ENCODE measurements at regions not wholly inside any gene's neighbourhood (a gene's known extent, or its start where the extent isn't known, plus 50 kb on each side); places are given as distances from the start of the nearest gene placed in this dataset.
"Not testable (repeated sequence)": the region's sequence is repeated elsewhere in the genome, so short reads cannot be mapped to it uniquely, and the experiment has no call there.

DNA sequence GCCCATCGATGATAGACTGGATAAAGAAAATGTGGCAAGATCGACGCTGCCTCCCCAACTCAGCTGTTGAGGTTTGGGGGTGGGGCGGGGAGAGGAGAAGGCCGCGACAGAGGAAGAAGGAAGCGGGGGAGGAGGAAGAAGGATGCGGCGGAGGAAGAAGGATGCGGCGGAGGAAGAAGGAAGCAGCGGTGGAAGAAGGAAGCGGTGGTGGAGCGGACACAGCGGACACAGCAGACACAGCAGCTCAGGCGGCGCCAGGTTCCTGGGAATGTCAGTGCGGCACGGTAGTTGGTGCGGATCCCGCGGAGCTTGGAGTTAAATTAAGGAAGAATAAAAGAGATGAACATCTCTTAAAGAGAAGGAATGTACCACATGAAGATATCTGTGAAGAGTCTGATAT lies 163.9 kb upstream of the NT5E start:
- Histone ChIP-seq H3K36me3 (no peaks in the 10 kb centered on the region), H3K27me3 (replicated peaks; ENCODE audit: insufficient read depth) (no peaks in the 10 kb centered on the region), H3K27ac (no peak overlapping the region), H3K4me1 (ENCODE audit: control insufficient read depth in 1 of 2, low read depth in 2 of 2) (no peaks in the 10 kb centered on the region), H3K9me3 (no peaks in the 10 kb centered on the region), H3K4me3 (no peak overlapping the region)
- DNase-seq (ENCODE audit: low spot score) (no peak), ATAC-seq (ENCODE audit: insufficient number of reproducible peaks, low FRiP score, low read depth) (no peak)
- TF ChIP-seq, protein P1, sequence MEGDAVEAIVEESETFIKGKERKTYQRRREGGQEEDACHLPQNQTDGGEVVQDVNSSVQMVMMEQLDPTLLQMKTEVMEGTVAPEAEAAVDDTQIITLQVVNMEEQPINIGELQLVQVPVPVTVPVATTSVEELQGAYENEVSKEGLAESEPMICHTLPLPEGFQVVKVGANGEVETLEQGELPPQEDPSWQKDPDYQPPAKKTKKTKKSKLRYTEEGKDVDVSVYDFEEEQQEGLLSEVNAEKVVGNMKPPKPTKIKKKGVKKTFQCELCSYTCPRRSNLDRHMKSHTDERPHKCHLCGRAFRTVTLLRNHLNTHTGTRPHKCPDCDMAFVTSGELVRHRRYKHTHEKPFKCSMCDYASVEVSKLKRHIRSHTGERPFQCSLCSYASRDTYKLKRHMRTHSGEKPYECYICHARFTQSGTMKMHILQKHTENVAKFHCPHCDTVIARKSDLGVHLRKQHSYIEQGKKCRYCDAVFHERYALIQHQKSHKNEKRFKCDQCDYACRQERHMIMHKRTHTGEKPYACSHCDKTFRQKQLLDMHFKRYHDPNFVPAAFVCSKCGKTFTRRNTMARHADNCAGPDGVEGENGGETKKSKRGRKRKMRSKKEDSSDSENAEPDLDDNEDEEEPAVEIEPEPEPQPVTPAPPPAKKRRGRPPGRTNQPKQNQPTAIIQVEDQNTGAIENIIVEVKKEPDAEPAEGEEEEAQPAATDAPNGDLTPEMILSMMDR (IDR thresholded peaks at IDR 0.05), result no peak

DNA sequence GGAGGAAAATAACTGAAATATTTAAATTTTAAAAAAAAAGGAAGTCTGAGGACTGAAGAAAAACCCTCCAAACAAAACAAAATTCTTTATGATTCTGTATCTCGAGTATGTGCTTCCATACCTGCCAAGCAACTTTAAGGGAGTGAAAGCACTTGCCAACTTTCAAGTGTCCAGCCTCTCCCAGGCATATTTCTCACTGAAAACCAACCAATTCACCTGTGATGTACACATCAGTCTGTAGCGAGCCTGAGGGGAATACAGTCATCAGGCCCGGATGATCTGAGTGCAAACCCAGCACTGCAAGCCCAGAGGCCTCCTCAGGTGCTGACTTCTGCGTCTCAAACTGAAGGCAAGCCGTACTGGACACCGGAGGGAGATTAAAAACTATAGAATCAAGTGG lies 164.8 kb upstream of the NT5E start:
- H3K9me3 ChIP-seq, result no peaks in the 10 kb centered on the region
- H3K27ac ChIP-seq, result no peak overlapping the region
- H3K36me3 ChIP-seq, result no peaks in the 10 kb centered on the region
- DNase-seq (ENCODE audit: low spot score), result no peak
- no peaks in the 10 kb centered on the region for H3K27me3 ChIP-seq (replicated peaks; ENCODE audit: insufficient read depth)
- ATAC-seq (ENCODE audit: insufficient number of reproducible peaks, low FRiP score, low read depth), result no peak
- TF ChIP-seq, protein P1 (IDR thresholded peaks at IDR 0.05), result no peak
- no peak overlapping the region for H3K4me3 ChIP-seq
- no peaks in the 10 kb centered on the region for H3K4me1 ChIP-seq (ENCODE audit: control insufficient read depth in 1 of 2, low read depth in 2 of 2)

DNA sequence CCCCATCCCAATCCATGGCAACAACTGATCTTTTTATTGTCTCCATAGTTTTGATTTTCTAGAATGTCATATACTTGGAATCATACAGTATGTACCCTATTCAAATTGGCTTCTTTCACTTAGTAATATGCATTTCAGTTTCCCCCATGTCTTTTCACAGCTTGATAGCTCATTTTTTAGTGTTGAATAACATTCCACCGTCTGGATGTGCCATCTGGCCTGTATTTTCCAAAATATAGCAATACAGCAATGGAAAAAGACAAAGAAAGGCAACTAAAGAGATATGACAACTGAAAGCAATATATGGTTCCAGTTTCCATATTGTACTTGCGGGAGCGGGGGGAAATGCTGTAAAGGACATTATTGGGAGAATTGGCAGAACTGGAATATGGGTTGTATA lies 166.4 kb upstream of the NT5E start:
- Histone ChIP-seq H3K36me3 (no peaks in the 10 kb centered on the region), H3K27ac (no peak overlapping the region), H3K4me3 (no peak overlapping the region), H3K27me3 (replicated peaks; ENCODE audit: insufficient read depth) (no peaks in the 10 kb centered on the region), H3K9me3 (no peaks in the 10 kb centered on the region), H3K4me1 (ENCODE audit: control insufficient read depth in 1 of 2, low read depth in 2 of 2) (peaks cover 0 to 4% of the 10 kb centered on the region in 2 donors)
- ATAC-seq (ENCODE audit: insufficient number of reproducible peaks, low FRiP score, low read depth) (no peak), DNase-seq (ENCODE audit: low spot score) (no peak)
- TF ChIP-seq, protein P1 (IDR thresholded peaks at IDR 0.05), result no peak

DNA sequence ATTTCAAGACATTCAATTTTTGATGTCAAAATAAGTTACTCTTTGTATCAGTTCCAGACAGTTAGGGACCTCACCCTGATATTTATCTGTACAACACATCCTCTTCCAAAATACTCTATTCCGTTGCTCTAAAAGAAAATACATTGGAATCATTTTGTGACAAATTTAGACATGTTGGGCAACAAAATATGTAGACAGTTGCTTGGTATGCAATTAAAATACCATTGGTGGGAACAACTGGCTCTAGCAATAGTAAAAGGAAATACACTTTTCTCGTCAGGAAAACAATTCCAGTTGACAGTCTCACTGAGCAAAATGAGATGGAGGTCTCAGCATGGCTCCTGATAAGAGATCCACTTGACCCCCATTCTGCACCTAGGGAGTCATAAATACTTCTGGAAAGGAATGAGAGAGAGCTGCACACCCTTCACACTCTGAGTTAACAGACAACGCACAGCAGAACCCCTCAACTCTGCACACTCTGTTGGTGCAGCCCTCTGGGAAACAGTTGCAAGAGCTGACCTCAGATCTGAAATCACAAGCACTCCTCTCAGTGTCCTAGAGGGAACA lies 171.3 kb upstream of the NT5E start:
- Histone ChIP-seq H3K4me3 (no peak overlapping the region), H3K9me3 (no peaks in the 10 kb centered on the region), H3K4me1 (ENCODE audit: control insufficient read depth in 1 of 2, low read depth in 2 of 2) (peaks cover 0 to 11% of the 10 kb centered on the region in 2 donors), H3K27me3 (replicated peaks; ENCODE audit: insufficient read depth) (no peaks in the 10 kb centered on the region), H3K36me3 (no peaks in the 10 kb centered on the region), H3K27ac (no peak overlapping the region)
- ATAC-seq (ENCODE audit: insufficient number of reproducible peaks, low FRiP score, low read depth), result no peak
- TF ChIP-seq, protein P1 (IDR thresholded peaks at IDR 0.05), result no peak
- DNase-seq (ENCODE audit: low spot score), result no peak

DNA sequence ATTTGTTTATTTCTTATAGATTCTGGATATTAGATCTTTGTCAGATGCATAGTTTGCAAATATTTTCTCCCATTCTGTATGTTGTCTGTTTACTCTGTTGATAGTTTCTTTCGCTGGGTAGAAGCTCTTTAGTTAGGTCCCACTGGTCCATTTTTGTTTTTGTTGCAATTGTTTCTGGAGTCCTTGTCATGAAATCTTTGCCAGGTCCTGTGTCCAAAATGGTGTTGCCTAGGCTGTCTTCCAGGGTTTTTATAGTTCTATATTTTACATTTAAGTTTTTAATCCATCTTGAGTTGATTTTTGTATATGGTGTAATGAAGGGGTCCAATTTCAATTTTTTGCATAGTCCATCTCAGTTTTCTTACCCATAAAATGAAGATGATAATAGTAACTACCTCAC lies 173.9 kb upstream of the NT5E start:
- ATAC-seq (ENCODE audit: insufficient number of reproducible peaks, low FRiP score, low read depth); H3K9me3 ChIP-seq; H3K36me3 ChIP-seq; DNase-seq (ENCODE audit: low spot score); H3K27me3 ChIP-seq (replicated peaks; ENCODE audit: insufficient read depth); H3K4me3 ChIP-seq; H3K27ac ChIP-seq: not testable (repeated sequence)
- H3K4me1 ChIP-seq (ENCODE audit: control insufficient read depth in 1 of 2, low read depth in 2 of 2), result peaks cover 0 to 11% of the 10 kb centered on the region in 2 donors

DNA sequence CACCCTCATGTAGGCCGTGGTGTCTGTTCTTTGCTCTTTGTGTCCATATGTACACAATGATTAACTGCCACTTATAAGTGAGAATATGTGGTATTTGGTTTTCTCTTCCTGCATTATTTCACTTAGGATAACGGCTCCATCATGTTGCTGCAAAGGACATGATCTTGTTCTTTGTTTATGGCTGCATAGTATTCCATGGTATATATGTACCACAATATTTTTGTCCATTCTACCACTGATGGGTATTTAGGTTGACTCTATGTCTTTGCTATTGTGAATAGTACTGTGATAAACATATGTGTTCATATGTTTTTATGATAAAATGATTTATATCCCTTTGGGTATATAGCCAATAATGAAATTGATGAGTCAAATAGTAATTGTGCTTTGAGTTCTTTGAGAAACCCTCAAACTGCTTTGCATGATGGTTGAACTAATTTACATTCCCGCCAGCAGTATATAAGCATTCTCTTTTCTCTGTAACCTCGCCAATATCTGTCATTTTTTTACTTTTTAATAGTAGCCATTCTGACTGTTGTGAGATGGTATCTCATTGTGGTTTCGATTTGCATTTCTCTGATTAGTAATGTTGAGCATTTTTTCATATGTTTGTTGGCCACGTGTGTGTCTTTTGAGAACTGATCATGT lies 174.4 kb upstream of the NT5E start:
- H3K9me3 ChIP-seq, result no peaks in the 10 kb centered on the region
- DNase-seq (ENCODE audit: low spot score) (no peak), ATAC-seq (ENCODE audit: insufficient number of reproducible peaks, low FRiP score, low read depth) (no peak)
- TF ChIP-seq, protein P1 (IDR thresholded peaks at IDR 0.05), result no peak
- H3K36me3 ChIP-seq, result no peaks in the 10 kb centered on the region
- H3K27ac ChIP-seq, result no peak overlapping the region
- no peaks in the 10 kb centered on the region for H3K27me3 ChIP-seq (replicated peaks; ENCODE audit: insufficient read depth)
- peaks cover 0 to 11% of the 10 kb centered on the region in 2 donors for H3K4me1 ChIP-seq (ENCODE audit: control insufficient read depth in 1 of 2, low read depth in 2 of 2)
- H3K4me3 ChIP-seq, result no peak overlapping the region

Data from thoracic aorta (tissue), 2 donors.